Panc1 (cell line): ENCODE measurements at regions not wholly inside any gene's neighbourhood (a gene's known extent, or its start where the extent isn't known, plus 50 kb on each side); places are given as distances from the start of the nearest gene placed in this dataset.

Experiments used
- ATAC-seq: fragments of 200-7000 bp; cut with Tn5 transposase; 2 replicates; pipeline ENCODE4 v1.9.1; 2020; ENCODE audit warnings: mild to moderate bottlenecking, moderate library complexity
- BruUV-seq: library from RNA; stranded (reverse); fragments of 400-500 nt; replicated peaks from 2 replicates; lab custom pipeline; 2021; lab: Mats Ljungman, UMichigan
- CTCF ChIA-PET: fragments of 300-600 bp; sonication (Branson Sonifier 250); formaldehyde crosslinking; loops from one replicate; lab custom pipeline; 2022; ENCODE audit warnings: antibody characterized with exemption; lab: Charles Lee
- POLR2A ChIA-PET: fragments of 300-600 bp; sonication (Branson Sonifier 250); formaldehyde crosslinking; loops from one replicate; lab custom pipeline; 2022; ENCODE audit warnings: antibody characterized with exemption; lab: Charles Lee
- DNase-seq: peaks from one replicate; pipeline ENCODE4 v3.0.0-alpha.2; 2010; ENCODE audit warnings: low read depth, low spot score
- H3K27ac ChIP-seq: 2 replicates; pipeline ENCODE4 v1.5.1; 2011; ENCODE audit warnings: mild to moderate bottlenecking, low read length, inconsistent platforms
- H3K27me3 ChIP-seq: fragments of 200-500 bp; sonication (Bioruptor generic); 2 replicates; pipeline ENCODE4 v1.6.0; 2014; ENCODE audit warnings: low read length, inconsistent platforms; ENCODE audit not compliant: control insufficient read depth, insufficient read depth
- H3K36me3 ChIP-seq: fragments of 200-500 bp; sonication (Bioruptor generic); 2 replicates; pipeline ENCODE4 v1.5.1; 2014; ENCODE audit warnings: inconsistent platforms, mild to moderate bottlenecking, low read length, moderate library complexity; ENCODE audit not compliant: control insufficient read depth, insufficient read depth
- H3K4me1 ChIP-seq: 2 replicates; pipeline ENCODE4 v1.5.1; 2011; ENCODE audit warnings: inconsistent platforms, mild to moderate bottlenecking, low read length, moderate library complexity; ENCODE audit not compliant: control insufficient read depth, insufficient read depth
- H3K4me3 ChIP-seq, 2 experiments: 2 replicates each; pipeline ENCODE4 v1.5.1; 2011 to 2012; ENCODE audit warnings: low read depth in 2 of 2, low read length in 2 of 2, mild to moderate bottlenecking in 2 of 2, inconsistent platforms in 1 of 2, moderate library complexity in 1 of 2
- H3K9me3 ChIP-seq: fragments of 200-500 bp; sonication (Bioruptor generic); 2 replicates; pipeline ENCODE4 v1.5.1; 2014; ENCODE audit warnings: low read depth, mild to moderate bottlenecking, inconsistent platforms, low read length, moderate library complexity; ENCODE audit not compliant: control insufficient read depth, insufficient read depth
- CTCF ChIP-seq: fragments of 450-650 bp; IDR thresholded peaks from 2 replicates; pipeline ENCODE4 v1.5.1; 2017; ENCODE audit warnings: mild to moderate bottlenecking
- POLR2AphosphoS5 ChIP-seq: IDR thresholded peaks from 2 replicates; pipeline ENCODE4 v1.6.1; 2012; ENCODE audit warnings: mild to moderate bottlenecking, low read depth, low read length, moderate library complexity
- REST ChIP-seq, 2 experiments: IDR thresholded peaks; 2 replicates each; pipeline ENCODE4 v1.6.1; 2011 to 2012; ENCODE audit warnings: low read depth in 2 of 2, control low read depth in 1 of 2, low read length in 1 of 2, mild to moderate bottlenecking in 1 of 2, moderate library complexity in 1 of 2; ENCODE audit not compliant: insufficient read depth in 1 of 2
- SIN3A ChIP-seq: IDR thresholded peaks from 2 replicates; pipeline ENCODE4 v1.6.1; 2012; ENCODE audit warnings: low read depth, mild to moderate bottlenecking, low read length, moderate library complexity, borderline replicate concordance; ENCODE audit not compliant: insufficient read depth
- TCF7L2 ChIP-seq: IDR thresholded peaks from 2 replicates; pipeline ENCODE4 v1.6.1; 2011; ENCODE audit warnings: mild to moderate bottlenecking, low read depth, low read length, inconsistent platforms
- in situ Hi-C: cut with HindIII; loops from 2 replicates; pipeline ENCODE4 v1.10.0; 2016; ENCODE audit warnings: low sequenced_read_pairs, low pct_unique_long_range_greater_than_20kb
- intact Hi-C: fragments of 100-400 bp; cut with micrococcal nuclease; formaldehyde crosslinking; loops from one replicate; pipeline ENCODE4 v1.10.0; 2022; ENCODE audit not compliant: unreplicated experiment

GRCh38 chr3:22795917-22796316 lies 407.2 kb upstream of the UBE2E2 start:
- H3K9me3 ChIP-seq: no peaks in the 10 kb centered on the region
- no peaks in the 10 kb centered on the region for H3K4me1 ChIP-seq
- H3K27ac ChIP-seq: no peak overlapping the region
- no TSS peak for BruUV-seq
- intact Hi-C loops: no loop called here
- no peak overlapping the region for H3K4me3 ChIP-seq
- no peak for DNase-seq
- ChIA-PET POLR2A (no interaction called here), CTCF (no interaction called here)
- in situ Hi-C loops: no loop called here
- no peak for TF ChIP-seq REST (IDR thresholded peaks at IDR 0.05; ENCODE audit: insufficient read depth in 1 of 2, low read depth in 2 of 2, low read length in 1 of 2)
- H3K27me3 ChIP-seq: no peaks in the 10 kb centered on the region
- no peak for ATAC-seq
- H3K36me3 ChIP-seq: no peaks in the 10 kb centered on the region

GRCh38 chr3:22798461-22798860 lies 404.7 kb upstream of the UBE2E2 start:
- intact Hi-C loops: no loop called here
- no peaks in the 10 kb centered on the region for H3K27me3 ChIP-seq
- no peak overlapping the region for H3K4me3 ChIP-seq
- CTCF ChIA-PET: no interaction called here
- H3K27ac ChIP-seq: no peak overlapping the region
- no peak for TF ChIP-seq POLR2AphosphoS5
- TF ChIP-seq SIN3A: no peak
- TF ChIP-seq CTCF: no peak
- TF ChIP-seq TCF7L2: no peak
- TF ChIP-seq REST (IDR thresholded peaks at IDR 0.05; ENCODE audit: insufficient read depth in 1 of 2, low read depth in 2 of 2, low read length in 1 of 2): no peak
- H3K4me1 ChIP-seq: no peaks in the 10 kb centered on the region
- in situ Hi-C loops: no loop called here
- no TSS peak for BruUV-seq
- POLR2A ChIA-PET: no interaction called here
- no peaks in the 10 kb centered on the region for H3K9me3 ChIP-seq
- DNase-seq (no peak), ATAC-seq (no peak)
- H3K36me3 ChIP-seq: no peaks in the 10 kb centered on the region
